OCI-LY7 (cell line): ENCODE measurements at regions not wholly inside any gene's neighbourhood (a gene's known extent, or its start where the extent isn't known, plus 50 kb on each side); places are given as distances from the start of the nearest gene placed in this dataset.

ENCODE experiments used
- EZH2phosphoT487 ChIP-seq: fragments of 200-600 bp; sonication (generic); IDR thresholded peaks from 2 replicates; pipeline ENCODE4 v1.6.1; 2018; ENCODE audit warnings: low read depth, borderline replicate concordance, mild to moderate bottlenecking, mixed run types, antibody characterized with exemption, low read length, moderate library complexity, mixed read lengths
- TF ChIP-seq, protein P1 (sequence below): fragments of 200-600 bp; sonication (generic); conservative IDR thresholded peaks from 2 replicates; pipeline ENCODE4 v1.5.1; 2014; ENCODE audit warnings: mild to moderate bottlenecking, antibody characterized with exemption, low read length, moderate library complexity, mixed read lengths

DNA sequence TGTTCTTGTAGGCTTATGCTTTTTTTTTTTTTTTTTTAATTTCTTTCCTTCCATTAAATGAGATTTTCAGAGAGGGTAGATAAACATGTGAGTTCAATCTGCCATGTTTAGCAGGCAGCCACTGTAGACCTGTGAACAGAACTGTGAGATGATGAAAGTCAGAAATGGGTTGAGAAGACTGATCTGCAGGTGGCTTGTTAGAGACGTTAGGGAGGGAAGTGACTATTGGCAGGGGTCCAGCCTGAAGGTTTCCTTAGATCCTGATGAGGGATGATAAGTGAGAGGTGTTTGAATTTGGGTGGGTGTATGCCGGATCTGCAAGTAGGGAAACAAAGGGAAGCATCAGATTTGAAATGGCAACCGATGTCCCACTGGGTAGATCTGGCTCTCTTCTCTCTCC is 157.8 kb downstream of the HS3ST3B1 start:
- TF ChIP-seq, protein P1, sequence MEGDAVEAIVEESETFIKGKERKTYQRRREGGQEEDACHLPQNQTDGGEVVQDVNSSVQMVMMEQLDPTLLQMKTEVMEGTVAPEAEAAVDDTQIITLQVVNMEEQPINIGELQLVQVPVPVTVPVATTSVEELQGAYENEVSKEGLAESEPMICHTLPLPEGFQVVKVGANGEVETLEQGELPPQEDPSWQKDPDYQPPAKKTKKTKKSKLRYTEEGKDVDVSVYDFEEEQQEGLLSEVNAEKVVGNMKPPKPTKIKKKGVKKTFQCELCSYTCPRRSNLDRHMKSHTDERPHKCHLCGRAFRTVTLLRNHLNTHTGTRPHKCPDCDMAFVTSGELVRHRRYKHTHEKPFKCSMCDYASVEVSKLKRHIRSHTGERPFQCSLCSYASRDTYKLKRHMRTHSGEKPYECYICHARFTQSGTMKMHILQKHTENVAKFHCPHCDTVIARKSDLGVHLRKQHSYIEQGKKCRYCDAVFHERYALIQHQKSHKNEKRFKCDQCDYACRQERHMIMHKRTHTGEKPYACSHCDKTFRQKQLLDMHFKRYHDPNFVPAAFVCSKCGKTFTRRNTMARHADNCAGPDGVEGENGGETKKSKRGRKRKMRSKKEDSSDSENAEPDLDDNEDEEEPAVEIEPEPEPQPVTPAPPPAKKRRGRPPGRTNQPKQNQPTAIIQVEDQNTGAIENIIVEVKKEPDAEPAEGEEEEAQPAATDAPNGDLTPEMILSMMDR = no peak
- no peak for TF ChIP-seq EZH2phosphoT487
